Calu3 (cell line): ENCODE measurements at regions not wholly inside any gene's neighbourhood (a gene's known extent, or its start where the extent isn't known, plus 50 kb on each side); places are given as distances from the start of the nearest gene placed in this dataset.

Experiments
- BruUV-seq: library from RNA; stranded (reverse); fragments of 400-500 nt; replicated peaks from 2 replicates; lab custom pipeline; 2021; lab: Mats Ljungman, UMichigan
- CTCF ChIA-PET: fragments of 300-600 bp; sonication (Branson Sonifier 250); formaldehyde crosslinking; loops from one replicate; lab custom pipeline; 2022; ENCODE audit warnings: antibody characterized with exemption; lab: Charles Lee
- DNase-seq: peaks from one replicate; pipeline ENCODE4 v3.0.0; 2022
- H3K27ac Mint-ChIP-seq: one replicate; pipeline ENCODE4 v1.8.0; 2022; ENCODE audit warnings: mixed read lengths; ENCODE audit not compliant: unreplicated experiment
- H3K27me3 Mint-ChIP-seq: one replicate; pipeline ENCODE4 v1.8.0; 2022; ENCODE audit warnings: mixed read lengths; ENCODE audit not compliant: unreplicated experiment
- H3K36me3 Mint-ChIP-seq: one replicate; pipeline ENCODE4 v1.8.0; 2022; ENCODE audit warnings: mild to moderate bottlenecking, moderate library complexity, mixed read lengths; ENCODE audit not compliant: insufficient read depth, unreplicated experiment
- H3K4me1 Mint-ChIP-seq: one replicate; pipeline ENCODE4 v1.8.0; 2022; ENCODE audit warnings: mild to moderate bottlenecking, low read depth, mixed read lengths; ENCODE audit not compliant: unreplicated experiment
- H3K4me3 Mint-ChIP-seq: one replicate; pipeline ENCODE4 v1.8.0; 2022; ENCODE audit warnings: mild to moderate bottlenecking, low read depth, moderate library complexity, mixed read lengths; ENCODE audit not compliant: unreplicated experiment
- H3K9me3 Mint-ChIP-seq: one replicate; pipeline ENCODE4 v1.8.0; 2022; ENCODE audit warnings: low read depth, mixed read lengths; ENCODE audit not compliant: unreplicated experiment
- CTCF ChIP-seq: fragments of 200-600 bp; IDR thresholded peaks from one replicate; pipeline ENCODE4 v1.8.0; 2022; ENCODE audit warnings: antibody characterized with exemption; ENCODE audit not compliant: unreplicated experiment
- intact Hi-C: fragments of 100-400 bp; cut with micrococcal nuclease; formaldehyde crosslinking; loops from one replicate; pipeline ENCODE4 v1.10.0; 2022; ENCODE audit not compliant: unreplicated experiment

- CTCF ChIA-PET, result no interaction called here
- intact Hi-C loops, result no loop called here
- no peaks in the 10 kb centered on the region for H3K4me1 Mint-ChIP-seq
- TF ChIP-seq CTCF, result no peak
- no peaks in the 10 kb centered on the region for H3K36me3 Mint-ChIP-seq
- H3K4me3 Mint-ChIP-seq, result no peak overlapping the region
- peaks cover 8% of the 10 kb centered on the region for H3K9me3 Mint-ChIP-seq
- H3K27ac Mint-ChIP-seq, result no peak overlapping the region
- H3K27me3 Mint-ChIP-seq, result no peaks in the 10 kb centered on the region
- DNase-seq, result no peak
- no TSS peak for BruUV-seq
These were observed 110.3 kb upstream of the VCX3A start for GRCh38 chrX:6645216-6645615.

DNA sequence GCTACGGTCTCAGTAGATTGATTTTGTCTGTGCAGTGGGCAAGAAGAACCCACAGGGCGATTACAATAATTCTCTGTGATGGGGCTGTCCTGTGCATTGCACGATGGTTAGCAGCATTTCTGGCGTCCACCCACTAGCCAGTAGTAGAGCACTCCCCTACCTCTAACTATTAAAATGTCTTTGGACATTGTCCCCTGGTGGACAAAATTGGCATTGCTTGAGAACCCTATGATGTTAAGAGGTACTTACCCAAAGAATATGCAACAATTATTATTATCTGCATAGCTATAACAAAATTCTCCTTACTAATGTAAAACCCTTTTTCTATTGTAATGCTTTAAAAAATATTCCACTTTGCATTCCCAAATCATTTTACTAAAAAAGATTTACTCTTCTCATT, 109.5 kb upstream of the VCX3A start:
- H3K36me3 Mint-ChIP-seq, result no peaks in the 10 kb centered on the region
- no peaks in the 10 kb centered on the region for H3K4me1 Mint-ChIP-seq
- BruUV-seq, result no TSS peak
- no peaks in the 10 kb centered on the region for H3K27me3 Mint-ChIP-seq
- peaks cover 8% of the 10 kb centered on the region for H3K9me3 Mint-ChIP-seq
- CTCF ChIA-PET, result no interaction called here
- TF ChIP-seq CTCF, result no peak
- no peak for DNase-seq
- intact Hi-C loops, result no loop called here
- no peak overlapping the region for H3K27ac Mint-ChIP-seq
- H3K4me3 Mint-ChIP-seq, result no peak overlapping the region

GRCh38 chrX:6640727-6641126, 105.8 kb upstream of the VCX3A start:
- no peak for TF ChIP-seq CTCF
- H3K27ac Mint-ChIP-seq, result no peak overlapping the region
- H3K4me3 Mint-ChIP-seq, result no peak overlapping the region
- H3K9me3 Mint-ChIP-seq, result peaks cover 9% of the 10 kb centered on the region
- intact Hi-C loops, result no loop called here
- no peaks in the 10 kb centered on the region for H3K4me1 Mint-ChIP-seq
- CTCF ChIA-PET, result no interaction called here
- H3K36me3 Mint-ChIP-seq, result no peaks in the 10 kb centered on the region
- DNase-seq, result no peak
- BruUV-seq, result no TSS peak
- H3K27me3 Mint-ChIP-seq, result no peaks in the 10 kb centered on the region

GRCh38 chrX:6614506-6614905, 79.6 kb upstream of the VCX3A start:
- no peak overlapping the region for H3K27ac Mint-ChIP-seq
- no peak for TF ChIP-seq CTCF
- H3K4me3 Mint-ChIP-seq, result no peak overlapping the region
- no peaks in the 10 kb centered on the region for H3K36me3 Mint-ChIP-seq
- H3K27me3 Mint-ChIP-seq, result no peaks in the 10 kb centered on the region
- intact Hi-C loops, result no loop called here
- no peaks in the 10 kb centered on the region for H3K4me1 Mint-ChIP-seq
- DNase-seq, result no peak
- peaks cover 14% of the 10 kb centered on the region for H3K9me3 Mint-ChIP-seq
- BruUV-seq, result no TSS peak
- CTCF ChIA-PET, result interaction anchor here (0.6 kb wide), 1 partner anchor 361 kb away, joined by 4 read pairs; no protein-coding TSS in a partner anchor
